Neural cell (in vitro differentiated cells): ENCODE measurements at regions not wholly inside any gene's neighbourhood (a gene's known extent, or its start where the extent isn't known, plus 50 kb on each side); places are given as distances from the start of the nearest gene placed in this dataset.

Experiments
- H2AFZ ChIP-seq: fragments of 200-600, 300-800 bp; sonication (generic), shearing (Covaris generic); 2 replicates; pipeline ENCODE4 v1.6.0; 2014; ENCODE audit warnings: low read depth, mild to moderate bottlenecking, antibody characterized with exemption, low read length, moderate library complexity
- H3F3A ChIP-seq: fragments of 200-600 bp; shearing (Covaris generic); 2 replicates; pipeline ENCODE4 v1.6.1; 2016; ENCODE audit warnings: mild to moderate bottlenecking, moderate library complexity, mixed read lengths, antibody characterized with exemption, low read length; ENCODE audit not compliant: insufficient read depth, poor library complexity, severe bottlenecking
- H3K27ac ChIP-seq: fragments of 200-600, 300-800 bp; sonication (generic), shearing (Covaris generic); 2 replicates; pipeline ENCODE4 v1.5.1; 2014; ENCODE audit warnings: mild to moderate bottlenecking, low read length, moderate library complexity
- H3K27me3 ChIP-seq: fragments of 300-800, 200-600 bp; sonication (generic), shearing (Covaris generic); 2 replicates; pipeline ENCODE4 v1.6.0; 2014; ENCODE audit warnings: mild to moderate bottlenecking, low read depth, low read length, moderate library complexity; ENCODE audit not compliant: insufficient read depth
- H3K36me3 ChIP-seq: fragments of 300-800, 200-600 bp; sonication (generic), shearing (Covaris generic); 2 replicates; pipeline ENCODE4 v1.5.1; 2014; ENCODE audit warnings: mild to moderate bottlenecking, antibody characterized with exemption, low read length, moderate library complexity; ENCODE audit not compliant: insufficient read depth
- H3K4me2 ChIP-seq: fragments of 300-800, 200-600 bp; sonication (generic), shearing (Covaris generic); 2 replicates; pipeline ENCODE4 v1.6.0; 2014; ENCODE audit warnings: mild to moderate bottlenecking, low read length
- H3K4me3 ChIP-seq: fragments of 300-800, 200-600 bp; sonication (generic), shearing (Covaris generic); 2 replicates; pipeline ENCODE4 v1.5.1; 2014; ENCODE audit warnings: mild to moderate bottlenecking, low read length, moderate library complexity
- H3K79me2 ChIP-seq: fragments of 200-600 bp; shearing (Covaris generic); replicated peaks from 2 replicates; pipeline ENCODE4 v1.6.0; 2014; ENCODE audit warnings: mild to moderate bottlenecking, low read length, moderate library complexity; ENCODE audit not compliant: insufficient read depth
- H3K9ac ChIP-seq: fragments of 300-800, 200-600 bp; sonication (generic), shearing (Covaris generic); 2 replicates; pipeline ENCODE4 v1.6.1; 2016; ENCODE audit warnings: mild to moderate bottlenecking, low read length, mixed read lengths
- H3K9me2 ChIP-seq: fragments of 200-600 bp; shearing (Covaris generic); 2 replicates; pipeline ENCODE4 v1.6.1; 2016; ENCODE audit warnings: mild to moderate bottlenecking, low read length, mixed read lengths; ENCODE audit not compliant: insufficient read depth
- H3K9me3 ChIP-seq: fragments of 200-600, 300-800 bp; sonication (generic), shearing (Covaris generic); 2 replicates; pipeline ENCODE4 v1.6.1; 2016; ENCODE audit warnings: mild to moderate bottlenecking, mixed run types, low read length, moderate library complexity, mixed read lengths
- H4K20me1 ChIP-seq: fragments of 200-600 bp; shearing (Covaris generic); 2 replicates; pipeline ENCODE4 v1.6.1; 2016; ENCODE audit warnings: mild to moderate bottlenecking, mixed run types; ENCODE audit not compliant: insufficient read depth
- EP300 ChIP-seq: fragments of 450-650 bp; conservative IDR thresholded peaks from 2 replicates; pipeline ENCODE4 v1.6.1; 2014; ENCODE audit warnings: antibody characterized with exemption, mild to moderate bottlenecking, moderate library complexity; ENCODE audit not compliant: poor library complexity, severe bottlenecking
- EZH2 ChIP-seq: fragments of 200-600, 300-800 bp; shearing (Covaris generic), sonication (generic); IDR thresholded peaks from 2 replicates; pipeline ENCODE4 v1.6.1; 2014; ENCODE audit warnings: antibody characterized with exemption, low read length, borderline replicate concordance, mild to moderate bottlenecking; ENCODE audit not compliant: insufficient read depth, poor library complexity, severe bottlenecking
- MXI1 ChIP-seq: fragments of 450-650 bp; conservative IDR thresholded peaks from 2 replicates; pipeline ENCODE4 v1.6.1; 2014; ENCODE audit warnings: antibody characterized with exemption, mild to moderate bottlenecking; ENCODE audit not compliant: poor library complexity, severe bottlenecking
- POLR2AphosphoS5 ChIP-seq: IDR thresholded peaks from 2 replicates; pipeline ENCODE4 v1.6.1; 2012
- RAD21 ChIP-seq: fragments of 450-650 bp; conservative IDR thresholded peaks from 2 replicates; pipeline ENCODE4 v1.6.1; 2014; ENCODE audit warnings: antibody characterized with exemption, mild to moderate bottlenecking, moderate library complexity
- SMC3 ChIP-seq: fragments of 450-650 bp; conservative IDR thresholded peaks from 2 replicates; pipeline ENCODE4 v1.6.1; 2014; ENCODE audit warnings: antibody characterized with exemption, mild to moderate bottlenecking, moderate library complexity; ENCODE audit not compliant: poor library complexity
- TAF1 ChIP-seq: IDR thresholded peaks from 2 replicates; pipeline ENCODE4 v1.6.1; 2012; ENCODE audit warnings: low read depth
- TF ChIP-seq, protein P1 (sequence below): IDR thresholded peaks from 2 replicates; pipeline ENCODE4 v1.6.1; 2012; ENCODE audit warnings: borderline replicate concordance
- TF ChIP-seq, protein P2 (sequence below): fragments of 450-650 bp; IDR thresholded peaks from 2 replicates; pipeline ENCODE4 v1.5.1; 2014; ENCODE audit warnings: antibody characterized with exemption, mild to moderate bottlenecking, moderate library complexity; ENCODE audit not compliant: poor library complexity, severe bottlenecking

DNA sequence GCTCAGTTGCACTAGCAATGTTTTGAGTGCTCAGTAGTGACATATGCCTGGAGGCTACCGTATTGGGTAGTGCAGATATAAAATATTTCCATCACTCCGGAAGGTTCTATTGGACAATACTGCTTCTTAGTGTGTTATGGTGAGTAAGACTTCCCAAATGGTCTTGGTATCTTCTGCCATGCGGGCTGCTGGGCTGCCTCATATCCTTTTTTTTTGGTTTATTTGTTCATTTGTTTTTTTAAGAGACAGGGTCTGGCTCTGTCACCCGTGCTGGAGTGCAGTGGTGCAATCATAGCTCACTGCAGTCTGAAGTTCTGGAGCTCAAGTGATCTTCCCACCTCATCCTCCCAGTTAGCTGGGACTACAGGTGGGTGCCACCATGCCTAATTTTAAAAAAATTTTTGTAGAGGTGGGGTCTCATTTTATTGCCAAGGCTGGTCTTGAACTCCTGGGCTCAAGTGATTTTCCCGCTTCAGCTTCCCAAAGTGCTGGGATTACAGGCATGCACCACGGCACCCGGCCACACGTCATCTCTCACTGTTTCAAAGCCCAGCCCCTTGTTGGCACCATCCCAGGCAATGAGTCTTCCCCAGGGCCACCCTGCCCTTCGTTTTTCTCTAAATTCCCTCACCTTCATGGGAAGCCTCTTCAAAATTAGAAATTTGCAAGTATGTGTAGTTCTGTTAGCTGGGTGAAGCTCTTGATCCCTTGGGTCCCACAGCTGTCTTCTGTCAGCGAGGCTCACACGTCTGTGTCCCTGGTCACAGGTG is 111.0 kb upstream of the KLF14 start:
- TF ChIP-seq, protein P1, sequence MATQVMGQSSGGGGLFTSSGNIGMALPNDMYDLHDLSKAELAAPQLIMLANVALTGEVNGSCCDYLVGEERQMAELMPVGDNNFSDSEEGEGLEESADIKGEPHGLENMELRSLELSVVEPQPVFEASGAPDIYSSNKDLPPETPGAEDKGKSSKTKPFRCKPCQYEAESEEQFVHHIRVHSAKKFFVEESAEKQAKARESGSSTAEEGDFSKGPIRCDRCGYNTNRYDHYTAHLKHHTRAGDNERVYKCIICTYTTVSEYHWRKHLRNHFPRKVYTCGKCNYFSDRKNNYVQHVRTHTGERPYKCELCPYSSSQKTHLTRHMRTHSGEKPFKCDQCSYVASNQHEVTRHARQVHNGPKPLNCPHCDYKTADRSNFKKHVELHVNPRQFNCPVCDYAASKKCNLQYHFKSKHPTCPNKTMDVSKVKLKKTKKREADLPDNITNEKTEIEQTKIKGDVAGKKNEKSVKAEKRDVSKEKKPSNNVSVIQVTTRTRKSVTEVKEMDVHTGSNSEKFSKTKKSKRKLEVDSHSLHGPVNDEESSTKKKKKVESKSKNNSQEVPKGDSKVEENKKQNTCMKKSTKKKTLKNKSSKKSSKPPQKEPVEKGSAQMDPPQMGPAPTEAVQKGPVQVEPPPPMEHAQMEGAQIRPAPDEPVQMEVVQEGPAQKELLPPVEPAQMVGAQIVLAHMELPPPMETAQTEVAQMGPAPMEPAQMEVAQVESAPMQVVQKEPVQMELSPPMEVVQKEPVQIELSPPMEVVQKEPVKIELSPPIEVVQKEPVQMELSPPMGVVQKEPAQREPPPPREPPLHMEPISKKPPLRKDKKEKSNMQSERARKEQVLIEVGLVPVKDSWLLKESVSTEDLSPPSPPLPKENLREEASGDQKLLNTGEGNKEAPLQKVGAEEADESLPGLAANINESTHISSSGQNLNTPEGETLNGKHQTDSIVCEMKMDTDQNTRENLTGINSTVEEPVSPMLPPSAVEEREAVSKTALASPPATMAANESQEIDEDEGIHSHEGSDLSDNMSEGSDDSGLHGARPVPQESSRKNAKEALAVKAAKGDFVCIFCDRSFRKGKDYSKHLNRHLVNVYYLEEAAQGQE = no peak
- TF ChIP-seq SMC3 (no peak), EP300 (no peak)
- no peak overlapping the region for H3K4me2 ChIP-seq
- H2AFZ ChIP-seq = no peak overlapping the region

DNA sequence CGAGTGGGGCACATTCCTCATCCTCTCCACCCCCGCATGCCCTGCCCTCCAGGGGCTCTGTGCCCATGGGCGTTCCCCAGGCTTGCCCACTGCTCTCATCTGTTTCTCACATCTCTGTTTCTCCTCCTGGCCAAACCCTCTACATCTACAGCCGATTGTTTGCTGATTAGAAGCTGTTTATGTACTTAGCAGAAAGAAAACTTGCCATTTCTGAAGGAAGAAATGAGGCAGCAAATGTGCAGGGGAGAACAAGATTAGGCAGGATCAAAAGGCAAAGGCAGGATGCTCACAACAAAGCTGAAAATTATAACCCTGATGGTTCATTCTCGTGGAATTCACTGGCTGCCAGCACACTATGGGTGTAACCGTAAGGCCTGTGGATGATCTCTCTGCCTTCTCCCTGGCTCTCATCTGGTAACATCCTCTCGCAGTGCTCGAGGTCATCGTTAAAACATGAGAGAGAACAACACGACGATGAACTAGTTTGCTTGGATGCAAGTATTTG is 111.6 kb upstream of the KLF14 start:
- H3K9ac ChIP-seq = no peak overlapping the region
- H3K4me3 ChIP-seq = no peak overlapping the region
- no peak overlapping the region for H2AFZ ChIP-seq
- H3K9me2 ChIP-seq = no peaks in the 10 kb centered on the region
- H3F3A ChIP-seq = no peaks in the 10 kb centered on the region
- no peaks in the 10 kb centered on the region for H3K9me3 ChIP-seq
- H3K4me2 ChIP-seq = no peak overlapping the region
- H3K36me3 ChIP-seq = no peaks in the 10 kb centered on the region
- H3K27me3 ChIP-seq = no peaks in the 10 kb centered on the region
- H3K27ac ChIP-seq = no peak overlapping the region
- TF ChIP-seq RAD21 (no peak), TAF1 (no peak), MXI1 (no peak), EZH2 (no peak)
- H3K79me2 ChIP-seq = no peaks in the 10 kb centered on the region
- no peaks in the 10 kb centered on the region for H4K20me1 ChIP-seq

More for the DNA sequence above, 111.0 kb upstream of the KLF14 start:
- Histone ChIP-seq H3K79me2 (no peaks in the 10 kb centered on the region), H3K9me3 (no peaks in the 10 kb centered on the region), H4K20me1 (no peaks in the 10 kb centered on the region), H3K9me2 (no peaks in the 10 kb centered on the region), H3F3A (no peaks in the 10 kb centered on the region), H3K27ac (no peak overlapping the region), H3K36me3 (no peaks in the 10 kb centered on the region), H3K27me3 (no peaks in the 10 kb centered on the region), H3K4me3 (no peak overlapping the region), H3K9ac (no peak overlapping the region)

DNA sequence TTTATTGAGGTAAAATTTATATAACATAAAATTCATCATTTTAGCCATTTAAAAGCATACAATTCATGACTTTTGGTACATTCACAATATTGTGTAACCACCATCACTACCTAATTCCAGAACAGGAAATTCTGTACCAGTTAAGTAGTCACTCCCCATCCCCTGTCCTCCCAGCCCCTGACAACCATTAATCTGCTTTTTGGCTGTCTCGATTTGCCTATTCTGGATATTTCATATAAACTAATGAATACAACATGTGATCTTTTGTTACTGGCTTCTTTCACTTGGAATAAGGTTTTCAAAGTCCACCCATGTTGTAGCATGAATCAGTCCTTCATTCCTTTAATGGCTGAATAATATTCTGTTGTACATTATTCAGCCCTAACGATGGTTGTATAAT is 115.6 kb upstream of the KLF14 start:
- no peak overlapping the region for H3K4me3 ChIP-seq
- no peak overlapping the region for H2AFZ ChIP-seq
- H3K4me2 ChIP-seq = no peak overlapping the region
- H4K20me1 ChIP-seq = no peaks in the 10 kb centered on the region
- H3K9ac ChIP-seq = no peak overlapping the region
- no peaks in the 10 kb centered on the region for H3K27me3 ChIP-seq
- H3K79me2 ChIP-seq = no peaks in the 10 kb centered on the region
- H3K27ac ChIP-seq = no peak overlapping the region
- H3K9me2 ChIP-seq = no peaks in the 10 kb centered on the region
- H3K9me3 ChIP-seq = no peaks in the 10 kb centered on the region
- TF ChIP-seq RAD21 = no peak
- no peak for TF ChIP-seq POLR2AphosphoS5
- TF ChIP-seq, protein P2, sequence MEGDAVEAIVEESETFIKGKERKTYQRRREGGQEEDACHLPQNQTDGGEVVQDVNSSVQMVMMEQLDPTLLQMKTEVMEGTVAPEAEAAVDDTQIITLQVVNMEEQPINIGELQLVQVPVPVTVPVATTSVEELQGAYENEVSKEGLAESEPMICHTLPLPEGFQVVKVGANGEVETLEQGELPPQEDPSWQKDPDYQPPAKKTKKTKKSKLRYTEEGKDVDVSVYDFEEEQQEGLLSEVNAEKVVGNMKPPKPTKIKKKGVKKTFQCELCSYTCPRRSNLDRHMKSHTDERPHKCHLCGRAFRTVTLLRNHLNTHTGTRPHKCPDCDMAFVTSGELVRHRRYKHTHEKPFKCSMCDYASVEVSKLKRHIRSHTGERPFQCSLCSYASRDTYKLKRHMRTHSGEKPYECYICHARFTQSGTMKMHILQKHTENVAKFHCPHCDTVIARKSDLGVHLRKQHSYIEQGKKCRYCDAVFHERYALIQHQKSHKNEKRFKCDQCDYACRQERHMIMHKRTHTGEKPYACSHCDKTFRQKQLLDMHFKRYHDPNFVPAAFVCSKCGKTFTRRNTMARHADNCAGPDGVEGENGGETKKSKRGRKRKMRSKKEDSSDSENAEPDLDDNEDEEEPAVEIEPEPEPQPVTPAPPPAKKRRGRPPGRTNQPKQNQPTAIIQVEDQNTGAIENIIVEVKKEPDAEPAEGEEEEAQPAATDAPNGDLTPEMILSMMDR = no peak
- TF ChIP-seq MXI1 = no peak
- TF ChIP-seq, protein P1 = no peak
- TF ChIP-seq EZH2 = no peak
- no peak for TF ChIP-seq TAF1
- no peak for TF ChIP-seq SMC3
- no peak for TF ChIP-seq EP300
- no peaks in the 10 kb centered on the region for H3K36me3 ChIP-seq
- H3F3A ChIP-seq = no peaks in the 10 kb centered on the region
